Activated naive CD8-positive, alpha-beta T cell treated with anti-CD3 and anti-CD28 coated beads, Interleukin-2, amount 10 ng/mL, durations not matched to agents 7 days and 5 days (primary cell): ENCODE measurements at regions not wholly inside any gene's neighbourhood (a gene's known extent, or its start where the extent isn't known, plus 50 kb on each side); places are given as distances from the start of the nearest gene placed in this dataset.

ENCODE experiments used
- ATAC-seq: fragments of 150-1000 bp; cut with Tn5 transposase; one replicate; pipeline ENCODE4 v1.10.0; 2021; ENCODE audit warnings: low read depth, moderate library complexity
- POLR2A ChIA-PET: fragments of 350-600 bp; sonication (Branson Sonifier 250); formaldehyde crosslinking; loops from one replicate; lab custom pipeline; 2021; ENCODE audit warnings: antibody characterized with exemption; lab: Charles Lee
- DNase-seq: peaks from one replicate; pipeline ENCODE4 v3.0.0; 2021
- H3K27ac Mint-ChIP-seq: one replicate; pipeline ENCODE4 v1.8.0; 2022; ENCODE audit warnings: mild to moderate bottlenecking, mixed read lengths
- H3K27me3 Mint-ChIP-seq: one replicate; pipeline ENCODE4 v1.8.0; 2022; ENCODE audit warnings: mild to moderate bottlenecking, moderate library complexity, mixed read lengths
- H3K36me3 Mint-ChIP-seq: one replicate; pipeline ENCODE4 v1.8.0; 2021; ENCODE audit warnings: mild to moderate bottlenecking, mixed read lengths
- H3K4me1 Mint-ChIP-seq: one replicate; pipeline ENCODE4 v1.8.0; 2021; ENCODE audit warnings: mixed read lengths
- H3K4me3 Mint-ChIP-seq: one replicate; pipeline ENCODE4 v1.8.0; 2022; ENCODE audit warnings: mild to moderate bottlenecking, moderate library complexity, mixed read lengths
- H3K9me3 Mint-ChIP-seq: one replicate; pipeline ENCODE4 v1.8.0; 2021; ENCODE audit warnings: mixed read lengths

DNA sequence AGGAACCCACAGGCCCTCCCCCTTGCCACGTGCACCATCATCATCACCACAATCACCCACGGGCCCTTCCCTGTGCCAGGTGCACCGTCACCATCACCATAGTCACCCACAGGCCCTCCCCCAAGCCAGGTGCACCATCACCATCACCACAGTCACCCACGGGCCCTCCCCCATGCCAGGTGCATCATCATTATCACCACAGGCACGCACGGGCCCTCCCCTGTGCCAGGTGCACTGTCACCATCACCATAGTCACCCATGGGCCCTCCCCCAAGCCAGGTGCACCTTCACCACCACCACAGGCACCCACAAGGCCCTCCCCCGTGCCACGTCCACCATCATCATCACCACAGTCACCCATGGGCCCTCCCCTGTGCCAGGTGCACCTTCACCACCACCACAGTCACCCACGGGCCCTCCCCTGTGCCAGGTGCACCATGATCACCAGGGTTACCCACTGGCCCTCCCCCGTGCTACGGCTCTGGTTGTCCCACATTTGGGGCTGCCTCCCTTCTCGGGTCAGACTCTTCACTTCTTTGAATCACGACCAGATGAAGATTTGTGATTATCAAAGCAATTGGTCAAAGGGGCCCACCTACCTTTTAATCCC lies 69.1 kb upstream of the OLFM1 start:
- POLR2A ChIA-PET, result no interaction called here
- H3K27me3 Mint-ChIP-seq, result no peaks in the 10 kb centered on the region
- no peaks in the 10 kb centered on the region for H3K9me3 Mint-ChIP-seq
- ATAC-seq (no peak), DNase-seq (no peak)
- no peak overlapping the region for H3K4me3 Mint-ChIP-seq
- H3K4me1 Mint-ChIP-seq, result peaks cover 2% of the 10 kb centered on the region
- H3K27ac Mint-ChIP-seq, result no peak overlapping the region
- H3K36me3 Mint-ChIP-seq, result no peaks in the 10 kb centered on the region

DNA sequence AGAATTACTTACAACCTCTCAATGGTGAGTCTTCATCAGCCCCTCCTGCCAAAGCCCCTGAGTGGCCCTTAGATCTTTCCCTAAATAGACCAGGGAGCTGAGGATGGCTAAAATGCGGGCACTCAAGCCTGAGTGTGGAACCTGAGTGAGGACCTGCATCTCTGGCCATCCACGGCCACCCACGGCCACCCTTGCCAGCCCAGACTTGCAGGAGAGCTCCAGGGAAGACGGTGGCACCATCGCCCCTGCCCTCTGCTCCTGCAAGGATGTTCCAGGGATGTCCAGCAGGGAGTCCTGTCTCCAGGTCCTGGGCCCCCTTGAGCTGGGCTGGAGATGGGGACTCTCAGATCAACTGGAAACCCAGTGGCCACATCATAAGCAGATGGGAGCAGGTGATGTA lies 68.2 kb upstream of the OLFM1 start:
- no peak overlapping the region for H3K27ac Mint-ChIP-seq
- H3K4me3 Mint-ChIP-seq, result no peak overlapping the region
- POLR2A ChIA-PET, result no interaction called here
- H3K4me1 Mint-ChIP-seq, result peaks cover 2% of the 10 kb centered on the region
- ATAC-seq (no peak), DNase-seq (no peak)
- H3K36me3 Mint-ChIP-seq, result no peaks in the 10 kb centered on the region
- no peaks in the 10 kb centered on the region for H3K9me3 Mint-ChIP-seq
- no peaks in the 10 kb centered on the region for H3K27me3 Mint-ChIP-seq

DNA sequence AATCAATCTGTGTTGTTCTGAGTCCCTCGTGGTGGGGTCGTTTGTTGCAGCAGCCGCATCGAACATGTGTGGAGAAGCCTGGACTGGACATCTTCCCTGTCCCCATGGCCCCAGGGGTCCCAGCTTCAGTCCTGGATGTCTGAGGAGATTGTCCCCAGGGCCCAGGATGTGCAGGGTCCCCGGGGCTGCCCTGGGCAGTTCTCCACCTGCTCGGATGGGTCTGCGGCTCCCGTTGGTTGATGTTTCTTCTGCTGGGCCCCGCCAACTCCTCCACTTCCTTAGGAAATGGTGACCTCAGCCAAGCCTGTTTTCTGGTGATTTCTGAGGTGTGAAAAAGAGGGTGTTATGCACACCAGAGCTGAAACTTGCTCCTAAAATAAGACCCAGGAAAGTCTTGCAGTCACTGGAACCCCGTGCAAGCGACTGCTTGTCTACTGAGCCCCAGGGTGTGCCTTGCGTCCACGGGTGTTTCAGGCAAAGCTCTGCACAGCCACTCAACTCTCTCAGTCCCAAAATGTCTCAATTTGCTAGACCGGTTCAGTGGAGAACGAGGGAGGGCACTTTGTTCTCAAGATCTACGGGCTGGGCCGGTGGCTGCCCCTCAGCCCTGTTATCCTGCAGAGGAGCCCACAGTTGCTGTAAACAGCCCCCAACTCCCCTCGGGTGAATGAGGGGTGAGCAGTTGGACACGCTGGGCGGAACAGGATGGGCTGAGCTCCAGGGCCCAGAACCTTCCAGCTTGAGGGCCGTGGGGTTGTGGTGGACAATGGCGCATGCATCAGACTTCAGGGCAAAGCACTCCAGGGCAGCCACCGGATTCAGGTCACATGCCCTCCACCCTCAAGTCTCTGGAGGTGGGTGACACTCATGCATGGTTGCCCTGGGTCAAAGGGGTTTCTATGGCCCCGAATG lies 66.7 kb upstream of the OLFM1 start:
- H3K4me1 Mint-ChIP-seq, result peaks cover 2% of the 10 kb centered on the region
- H3K9me3 Mint-ChIP-seq, result no peaks in the 10 kb centered on the region
- peaks cover 2% of the 10 kb centered on the region for H3K27me3 Mint-ChIP-seq
- no peaks in the 10 kb centered on the region for H3K36me3 Mint-ChIP-seq
- POLR2A ChIA-PET, result no interaction called here
- H3K27ac Mint-ChIP-seq, result no peak overlapping the region
- DNase-seq, result no peak
- H3K4me3 Mint-ChIP-seq, result no peak overlapping the region
- ATAC-seq, result no peak

DNA sequence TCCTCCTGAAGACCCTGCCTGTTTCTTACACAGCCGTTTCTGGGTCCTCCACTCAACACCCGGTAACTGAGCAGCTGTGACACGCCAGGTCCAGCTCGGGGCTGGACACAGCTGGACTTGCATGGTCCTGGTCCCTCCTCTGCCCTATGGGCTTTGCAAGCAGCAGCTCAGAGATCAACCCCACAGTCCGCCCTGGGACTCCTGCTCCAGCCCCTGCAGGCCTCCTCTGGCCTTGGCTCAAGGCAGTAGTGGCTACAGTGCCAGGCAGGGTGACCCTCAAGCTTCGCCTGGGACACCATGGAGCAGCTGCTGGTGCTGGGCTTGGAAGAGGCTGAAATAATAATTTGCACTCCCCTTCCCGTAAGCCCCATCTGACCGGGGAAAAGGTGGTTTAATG lies 66.1 kb upstream of the OLFM1 start:
- DNase-seq, result no peak
- POLR2A ChIA-PET, result no interaction called here
- ATAC-seq, result no peak
- Mint-ChIP-seq H3K27ac (no peak overlapping the region), H3K4me3 (no peak overlapping the region), H3K27me3 (peaks cover 2% of the 10 kb centered on the region), H3K4me1 (peaks cover 2% of the 10 kb centered on the region), H3K36me3 (no peaks in the 10 kb centered on the region), H3K9me3 (no peaks in the 10 kb centered on the region)

DNA sequence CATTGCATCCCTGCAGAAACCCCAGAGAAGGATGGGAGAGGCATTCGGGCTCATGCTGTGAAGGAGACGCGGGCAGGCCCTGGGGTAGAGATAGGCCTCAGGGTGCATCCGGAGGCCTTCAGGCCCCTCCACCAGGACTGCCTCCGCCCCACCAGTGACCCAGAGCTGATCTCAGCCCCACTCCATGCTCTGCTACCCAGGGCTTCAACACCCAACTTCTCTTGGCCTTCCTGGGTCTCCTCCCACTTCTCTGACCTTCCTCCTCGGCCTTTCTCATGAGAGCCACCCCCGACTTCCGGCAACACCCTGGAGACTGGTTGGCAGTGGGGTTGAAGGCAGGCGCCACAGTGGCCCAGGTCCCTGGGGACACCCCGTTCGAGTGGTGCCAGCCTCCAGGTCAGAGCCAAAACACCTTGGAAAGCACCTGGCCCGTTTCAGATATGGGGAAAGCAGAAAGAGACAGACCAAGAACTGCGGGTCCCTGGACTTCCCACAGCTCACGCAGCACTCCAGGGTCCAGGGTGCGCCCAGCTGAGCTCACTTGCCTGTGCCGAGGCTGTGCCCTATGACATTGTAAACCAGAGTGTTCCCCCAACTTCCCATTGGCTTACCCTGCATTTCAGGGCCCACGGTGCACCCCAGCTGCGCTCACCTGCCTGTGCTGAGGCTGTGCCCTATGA lies 65.1 kb upstream of the OLFM1 start:
- Mint-ChIP-seq H3K36me3 (no peaks in the 10 kb centered on the region), H3K27ac (no peak overlapping the region), H3K9me3 (no peaks in the 10 kb centered on the region), H3K4me3 (no peak overlapping the region), H3K27me3 (peaks cover 2% of the 10 kb centered on the region), H3K4me1 (peaks cover 2% of the 10 kb centered on the region)
- POLR2A ChIA-PET, result no interaction called here
- DNase-seq (no peak), ATAC-seq (no peak)

DNA sequence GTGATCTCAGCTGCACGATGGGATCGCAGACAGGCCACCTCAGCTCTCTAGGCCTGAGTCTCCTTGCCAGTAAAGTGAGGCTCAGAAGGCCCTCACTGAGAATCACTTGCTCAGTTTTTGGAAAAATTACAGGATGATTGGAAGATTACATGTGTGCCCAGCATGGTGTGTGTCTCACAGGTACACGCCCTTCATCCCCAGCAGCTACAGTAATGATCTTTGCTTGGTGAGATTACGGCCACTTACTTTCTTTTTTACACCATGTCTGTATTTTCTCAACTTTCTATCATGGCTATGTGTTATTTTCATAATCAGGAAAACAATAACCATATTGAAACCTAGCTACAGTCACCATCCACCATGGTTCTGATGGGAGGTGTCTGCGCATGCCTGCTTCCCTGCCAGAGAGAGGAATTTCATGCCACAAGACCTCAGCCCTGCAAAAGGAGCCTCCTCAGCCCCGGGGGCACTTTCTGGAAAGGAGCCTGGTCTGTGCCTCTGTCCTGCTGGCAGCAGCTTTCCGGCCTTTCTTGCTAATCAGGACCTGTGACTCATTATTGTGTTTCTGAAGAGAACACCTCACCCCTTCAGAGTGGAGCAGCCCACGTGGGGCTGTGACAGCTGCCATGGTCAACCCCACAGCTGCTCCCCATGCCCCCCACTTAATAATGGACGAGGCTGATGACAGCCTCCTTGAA lies 64.2 kb upstream of the OLFM1 start:
- H3K9me3 Mint-ChIP-seq, result no peaks in the 10 kb centered on the region
- H3K4me1 Mint-ChIP-seq, result no peaks in the 10 kb centered on the region
- H3K4me3 Mint-ChIP-seq, result no peak overlapping the region
- H3K27ac Mint-ChIP-seq, result no peak overlapping the region
- DNase-seq (no peak), ATAC-seq (no peak)
- no peaks in the 10 kb centered on the region for H3K36me3 Mint-ChIP-seq
- peaks cover 2% of the 10 kb centered on the region for H3K27me3 Mint-ChIP-seq
- POLR2A ChIA-PET, result no interaction called here

DNA sequence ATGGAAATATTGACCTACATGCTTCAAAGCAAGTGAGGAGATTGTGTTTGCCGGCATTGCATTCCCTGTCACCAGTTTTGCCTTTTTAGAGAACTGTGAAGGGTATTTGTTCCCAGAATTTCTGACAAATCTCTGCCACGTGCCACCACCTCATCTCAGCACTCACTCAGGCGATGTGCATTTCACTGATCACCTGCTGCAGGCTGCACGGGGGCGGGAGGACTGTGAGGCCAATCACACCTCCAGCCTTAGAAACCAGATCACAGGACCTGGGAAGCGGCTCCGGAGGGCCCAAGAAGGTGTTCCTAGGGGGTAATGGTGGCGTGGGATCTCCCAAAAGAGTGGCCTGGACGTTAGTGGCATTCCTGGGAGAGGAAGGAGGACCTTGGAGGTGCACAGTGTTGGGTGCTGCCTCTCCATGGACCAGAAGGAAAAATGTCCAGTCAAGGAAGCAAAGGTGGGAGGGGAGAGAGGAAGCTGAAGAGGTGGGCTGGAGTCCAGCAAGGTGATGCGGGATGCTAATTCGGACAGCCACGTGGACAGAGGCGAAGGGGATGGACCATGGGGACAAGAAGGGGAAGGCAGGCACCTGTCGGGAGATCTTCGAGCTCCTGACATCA lies 63.6 kb upstream of the OLFM1 start:
- no peak overlapping the region for H3K27ac Mint-ChIP-seq
- no peak for ATAC-seq
- H3K4me3 Mint-ChIP-seq, result no peak overlapping the region
- H3K27me3 Mint-ChIP-seq, result peaks cover 2% of the 10 kb centered on the region
- H3K4me1 Mint-ChIP-seq, result no peaks in the 10 kb centered on the region
- no peak for DNase-seq
- H3K9me3 Mint-ChIP-seq, result no peaks in the 10 kb centered on the region
- no peaks in the 10 kb centered on the region for H3K36me3 Mint-ChIP-seq
- POLR2A ChIA-PET, result no interaction called here

DNA sequence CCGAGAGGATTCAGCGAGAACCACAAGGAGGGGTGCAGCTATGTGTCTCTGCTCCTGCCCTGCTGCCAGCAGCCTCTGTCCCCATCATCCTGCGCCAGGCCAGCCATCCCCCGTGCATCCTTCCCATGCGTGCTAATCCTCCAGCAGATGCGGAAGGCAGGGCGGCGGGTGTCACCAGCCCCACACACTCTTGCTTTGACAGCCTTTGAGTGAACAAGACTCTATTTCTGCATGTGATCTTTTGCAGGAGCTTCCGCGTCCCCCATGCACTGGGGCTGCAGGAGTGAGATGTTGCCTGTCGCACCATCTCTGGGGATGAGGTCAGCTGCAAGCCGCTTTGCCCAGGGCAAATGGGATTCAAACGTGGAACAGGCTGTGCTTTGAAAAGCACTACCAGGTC lies 58.0 kb upstream of the OLFM1 start:
- no peak for ATAC-seq
- H3K4me1 Mint-ChIP-seq, result no peaks in the 10 kb centered on the region
- H3K9me3 Mint-ChIP-seq, result no peaks in the 10 kb centered on the region
- POLR2A ChIA-PET, result no interaction called here
- no peaks in the 10 kb centered on the region for H3K36me3 Mint-ChIP-seq
- H3K27me3 Mint-ChIP-seq, result no peaks in the 10 kb centered on the region
- H3K4me3 Mint-ChIP-seq, result no peak overlapping the region
- DNase-seq, result no peak
- no peak overlapping the region for H3K27ac Mint-ChIP-seq

DNA sequence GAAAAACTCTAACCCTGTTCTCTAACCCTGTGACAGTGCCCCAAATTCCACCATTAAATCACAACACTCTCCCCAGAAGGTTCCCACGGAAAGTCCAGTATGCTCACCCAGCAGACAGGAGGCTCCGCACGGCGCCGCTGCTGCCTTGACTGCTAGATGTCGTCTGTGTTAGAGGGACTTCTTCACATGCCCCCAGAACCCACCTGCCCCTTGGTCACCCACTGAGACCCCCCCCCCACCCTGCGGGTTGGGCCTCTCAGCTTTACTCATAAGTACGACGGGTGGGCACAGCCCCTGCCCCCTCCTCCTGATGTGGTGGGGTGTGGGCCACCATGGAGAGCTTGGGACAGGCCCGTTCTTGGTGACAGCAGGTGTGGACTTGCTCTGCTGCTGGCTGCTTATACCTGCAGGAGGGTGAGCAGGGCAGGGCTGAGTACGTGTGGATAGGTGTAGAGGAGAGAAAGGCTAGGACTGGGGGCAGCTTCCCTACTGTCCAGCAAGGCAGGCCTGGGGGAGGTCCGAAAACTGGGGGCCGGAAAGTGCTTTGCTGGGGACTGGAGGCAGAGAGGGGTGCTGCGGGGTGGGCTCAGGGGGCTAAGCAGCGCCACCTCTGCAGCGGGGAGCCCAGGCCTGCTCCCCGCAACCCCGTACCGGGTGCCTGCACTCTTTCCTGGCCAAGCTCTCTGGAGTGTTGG lies 57.5 kb upstream of the OLFM1 start:
- H3K36me3 Mint-ChIP-seq, result no peaks in the 10 kb centered on the region
- no peak overlapping the region for H3K27ac Mint-ChIP-seq
- no peak overlapping the region for H3K4me3 Mint-ChIP-seq

DNA sequence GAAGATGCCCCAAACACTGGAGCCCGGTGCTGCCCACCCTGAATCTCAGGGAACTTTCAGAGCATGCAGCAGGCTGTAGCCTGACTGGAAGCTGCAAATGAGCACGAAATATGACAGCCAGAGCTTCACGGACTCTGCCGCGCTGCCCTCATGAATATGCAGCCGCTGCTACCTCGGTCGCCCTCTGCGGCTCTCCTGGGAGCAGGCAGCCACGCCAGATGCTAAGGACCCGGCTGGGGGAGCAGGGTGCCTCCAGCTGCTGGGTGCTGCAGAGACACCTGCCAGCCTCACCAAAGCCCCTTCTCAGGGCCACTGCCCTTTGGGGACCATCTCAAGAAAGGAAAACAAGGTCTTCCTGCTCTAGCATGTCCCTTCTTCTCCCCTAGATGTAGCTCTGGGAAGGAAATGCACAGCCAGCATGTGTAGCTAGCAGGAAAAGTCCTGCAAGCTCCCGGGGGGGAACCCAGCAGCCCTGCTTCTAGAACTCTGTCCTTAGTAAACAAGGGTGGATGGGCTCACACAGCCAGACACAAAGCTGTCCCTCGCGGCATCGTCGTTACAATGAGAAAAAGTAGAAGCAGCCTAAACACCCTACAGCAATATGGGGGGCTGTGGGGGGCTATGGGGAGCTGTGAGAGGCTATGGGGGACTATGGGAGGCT lies 56.8 kb upstream of the OLFM1 start:
- Mint-ChIP-seq H3K36me3 (no peaks in the 10 kb centered on the region), H3K4me1 (no peaks in the 10 kb centered on the region), H3K27ac (no peak overlapping the region), H3K9me3 (no peaks in the 10 kb centered on the region), H3K4me3 (no peak overlapping the region), H3K27me3 (no peaks in the 10 kb centered on the region)
- DNase-seq (no peak), ATAC-seq (no peak)
- POLR2A ChIA-PET, result no interaction called here

More for the DNA sequence above, 57.5 kb upstream of the OLFM1 start:
- Mint-ChIP-seq H3K4me1 (no peaks in the 10 kb centered on the region), H3K9me3 (no peaks in the 10 kb centered on the region), H3K27me3 (no peaks in the 10 kb centered on the region)
- POLR2A ChIA-PET, result no interaction called here
- no peak for DNase-seq
- no peak for ATAC-seq

DNA sequence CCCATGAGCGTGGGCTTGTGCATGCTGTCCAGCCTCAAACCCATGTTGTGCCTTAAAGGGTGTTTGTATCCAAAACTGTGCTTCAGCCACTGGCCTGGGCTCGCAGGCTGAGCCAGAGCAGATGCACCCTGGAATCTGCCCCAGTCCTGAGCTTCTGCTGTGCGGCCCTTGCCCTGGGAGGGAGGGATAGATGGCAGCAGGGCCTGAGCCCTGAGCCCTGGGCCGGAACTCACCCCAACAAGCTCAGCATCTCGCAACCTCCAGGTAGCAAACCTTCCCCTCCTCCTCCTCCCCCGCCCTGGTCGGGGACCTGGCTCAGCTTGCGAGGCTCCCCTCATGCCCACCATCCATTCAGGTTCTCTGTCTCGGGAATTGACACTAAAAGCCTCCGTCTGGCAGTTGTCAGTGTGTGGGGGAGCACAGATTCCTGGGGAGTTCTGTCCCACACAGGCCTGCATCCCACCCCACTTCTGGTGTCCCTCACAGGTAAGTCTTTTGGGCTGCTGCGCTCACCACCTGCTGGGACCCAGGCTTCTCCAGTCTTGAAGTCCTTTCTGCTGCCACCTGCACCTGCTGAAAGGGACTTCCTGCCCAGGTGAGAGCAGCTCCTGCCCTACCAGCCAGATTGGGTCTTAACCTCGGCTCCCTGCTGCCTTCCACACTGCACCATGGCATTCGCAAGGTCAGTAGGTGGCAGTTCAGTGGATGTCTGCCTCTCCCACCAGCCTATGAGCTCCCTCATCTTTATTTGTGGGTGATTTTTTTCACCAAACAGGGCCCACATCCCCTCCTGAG lies 55.2 kb upstream of the OLFM1 start:
- no peak for ATAC-seq
- POLR2A ChIA-PET, result no interaction called here
- Mint-ChIP-seq H3K27me3 (no peaks in the 10 kb centered on the region), H3K36me3 (no peaks in the 10 kb centered on the region), H3K4me1 (no peaks in the 10 kb centered on the region), H3K27ac (no peak overlapping the region), H3K4me3 (no peak overlapping the region), H3K9me3 (no peaks in the 10 kb centered on the region)
- DNase-seq, result no peak
